ENCODE measurements at regions not wholly inside any gene's neighbourhood (a gene's known extent, or its start where the extent isn't known, plus 50 kb on each side); places are given as distances from the start of the nearest gene placed in this dataset.

DNA sequence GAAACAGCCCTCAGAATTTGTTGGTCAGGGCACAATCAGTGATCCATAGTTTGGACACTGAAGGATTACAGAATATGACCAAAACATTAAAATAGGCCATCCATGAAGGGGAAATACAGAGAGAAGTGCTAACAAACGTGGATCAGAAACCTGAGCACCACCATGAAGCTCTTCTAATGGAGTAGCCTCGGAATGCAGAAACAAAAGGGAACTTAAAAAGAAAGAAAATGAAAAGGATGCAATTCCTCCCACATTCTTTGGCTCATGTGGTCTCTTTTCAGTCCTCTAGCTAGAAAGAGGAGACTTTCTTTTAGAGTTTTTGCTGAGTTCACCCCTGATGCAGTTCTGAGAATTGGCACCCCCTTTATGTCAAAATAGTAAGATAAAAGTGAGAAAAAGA is 989.8 kb upstream of the B3GALT2 start:
- no peak for TF ChIP-seq CTCF (IDR thresholded peaks at IDR 0.05; ENCODE audit: low read depth, low read length, poor library complexity, severe bottlenecking)
- TF ChIP-seq EZH2phosphoT487 (IDR thresholded peaks at IDR 0.05; ENCODE audit: borderline replicate concordance, low read length), result no peak
